Peyer's patch (tissue), 4 donors: ENCODE measurements at regions not wholly inside any gene's neighbourhood (a gene's known extent, or its start where the extent isn't known, plus 50 kb on each side); places are given as distances from the start of the nearest gene placed in this dataset.

Experiments
- DNase-seq, 3 donors: peaks; one replicate each; pipeline ENCODE4 v3.0.0-alpha.2; 2017 to 2019
- H3K27ac ChIP-seq, 4 donors: fragments of 200-600 bp; sonication (generic); one replicate each; pipeline ENCODE4 v1.5.1; 2016 to 2019
- H3K27me3 ChIP-seq, 2 donors: fragments of 200-600 bp; sonication (generic); one replicate each; pipeline ENCODE4 v1.5.1; 2019
- H3K36me3 ChIP-seq, 3 donors: fragments of 200-600 bp; sonication (generic); one replicate each; pipeline ENCODE4 v1.5.1; 2016 to 2019
- H3K4me1 ChIP-seq, 4 donors: fragments of 200-600 bp; sonication (generic); one replicate each; pipeline ENCODE4 v1.5.1; 2016 to 2019
- H3K4me3 ChIP-seq, 4 donors: fragments of 200-600 bp; sonication (generic); 1 replicate in 3 of 4; 2 replicates in 1 of 4; pipeline ENCODE4 v1.5.1; 2016 to 2019; ENCODE audit warnings: mild to moderate bottlenecking in 1 of 4
- H3K9me3 ChIP-seq, 4 donors: fragments of 200-600 bp; sonication (generic); one replicate each; pipeline ENCODE4 v1.5.1; 2016 to 2019; ENCODE audit warnings: mild to moderate bottlenecking in 1 of 4
- CTCF ChIP-seq, 6 experiments: fragments of 450-650 bp in 4 of 6; fragments of 200-600 bp in 2 of 6; sonication (generic) in 1 of 6; IDR thresholded peaks; one replicate each; pipeline ENCODE4 v1.5.1; 2017 to 2019; ENCODE audit warnings: antibody characterized with exemption in 6 of 6, mild to moderate bottlenecking in 3 of 6, moderate library complexity in 1 of 6
- POLR2A ChIP-seq, 2 donors: fragments of 450-650 bp; IDR thresholded peaks; one replicate each; pipeline ENCODE4 v1.5.1; 2017; ENCODE audit warnings: antibody characterized with exemption in 2 of 2, mild to moderate bottlenecking in 2 of 2, moderate library complexity in 2 of 2

- Histone ChIP-seq H3K36me3 (no peaks in the 10 kb centered on the region), H3K4me1 (no peaks in the 10 kb centered on the region), H3K27ac (no peak overlapping the region), H3K9me3 (no peaks in the 10 kb centered on the region), H3K27me3 (no peaks in the 10 kb centered on the region), H3K4me3 (no peak overlapping the region)
- TF ChIP-seq POLR2A (IDR thresholded peaks at IDR 0.05): no peak
- no peak for DNase-seq
These were observed 412.9 kb downstream of the WDR72 start for GRCh38 chr15:53346583-53346982.

- TF ChIP-seq CTCF (IDR thresholded peaks at IDR 0.05) (no peak), POLR2A (IDR thresholded peaks at IDR 0.05) (no peak)
- Histone ChIP-seq H3K27me3 (no peaks in the 10 kb centered on the region), H3K4me3 (no peak overlapping the region), H3K27ac (no peak overlapping the region), H3K36me3 (no peaks in the 10 kb centered on the region), H3K9me3 (no peaks in the 10 kb centered on the region), H3K4me1 (no peaks in the 10 kb centered on the region)
- DNase-seq: no peak
These were observed 427.9 kb downstream of the WDR72 start for GRCh38 chr15:53331328-53332190.

DNA sequence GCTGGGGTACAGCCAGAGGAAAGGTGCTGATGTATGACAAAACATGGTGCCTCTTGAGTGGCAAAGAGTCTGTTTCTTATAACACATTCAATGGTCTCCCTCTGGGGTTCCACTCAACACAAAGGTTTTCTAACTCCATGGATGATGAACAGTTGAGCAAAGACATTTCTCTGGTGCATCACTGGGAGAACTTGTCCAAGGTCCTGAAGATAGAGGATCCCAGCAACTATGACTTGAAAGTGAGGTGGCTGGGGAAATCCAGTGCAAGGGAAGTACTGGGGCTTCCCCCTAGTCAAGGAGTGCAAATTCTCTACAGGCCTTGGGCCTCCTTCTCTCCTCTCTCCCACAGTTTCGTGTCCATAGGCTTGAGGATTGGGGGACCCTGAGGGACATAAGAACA lies 431.1 kb downstream of the WDR72 start:
- no peak for DNase-seq
- no peaks in the 10 kb centered on the region for H3K4me1 ChIP-seq
- H3K4me3 ChIP-seq: no peak overlapping the region
- no peak overlapping the region for H3K27ac ChIP-seq
- no peaks in the 10 kb centered on the region for H3K36me3 ChIP-seq
- H3K27me3 ChIP-seq: no peaks in the 10 kb centered on the region
- TF ChIP-seq CTCF (IDR thresholded peaks at IDR 0.05): no peak
- TF ChIP-seq POLR2A (IDR thresholded peaks at IDR 0.05): no peak
- H3K9me3 ChIP-seq: no peaks in the 10 kb centered on the region

GRCh38 chr15:53324061-53324460 lies 435.4 kb downstream of the WDR72 start:
- Histone ChIP-seq H3K36me3 (no peaks in the 10 kb centered on the region), H3K27ac (no peak overlapping the region), H3K27me3 (no peaks in the 10 kb centered on the region), H3K4me1 (no peaks in the 10 kb centered on the region), H3K9me3 (no peaks in the 10 kb centered on the region), H3K4me3 (no peak overlapping the region)
- DNase-seq: no peak
- no peak for TF ChIP-seq POLR2A (IDR thresholded peaks at IDR 0.05)
- TF ChIP-seq CTCF (IDR thresholded peaks at IDR 0.05): no peak

- H3K36me3 ChIP-seq: no peaks in the 10 kb centered on the region
- H3K27ac ChIP-seq: no peak overlapping the region
- no peak for DNase-seq
- H3K27me3 ChIP-seq: no peaks in the 10 kb centered on the region
- no peak overlapping the region for H3K4me3 ChIP-seq
- H3K9me3 ChIP-seq: no peaks in the 10 kb centered on the region
- no peak for TF ChIP-seq POLR2A (IDR thresholded peaks at IDR 0.05)
- no peak for TF ChIP-seq CTCF (IDR thresholded peaks at IDR 0.05)
- H3K4me1 ChIP-seq: no peaks in the 10 kb centered on the region
These were observed 436.3 kb downstream of the WDR72 start for GRCh38 chr15:53323191-53323590.

GRCh38 chr15:53320816-53321215 lies 438.6 kb downstream of the WDR72 start:
- Histone ChIP-seq H3K9me3 (no peaks in the 10 kb centered on the region), H3K36me3 (no peaks in the 10 kb centered on the region), H3K27ac (no peak overlapping the region), H3K4me3 (no peak overlapping the region), H3K27me3 (no peaks in the 10 kb centered on the region), H3K4me1 (no peaks in the 10 kb centered on the region)
- TF ChIP-seq CTCF (IDR thresholded peaks at IDR 0.05) (no peak), POLR2A (IDR thresholded peaks at IDR 0.05) (no peak)
- DNase-seq: no peak
